Upper lobe of right lung (tissue), 1 donor: ENCODE measurements at regions not wholly inside any gene's neighbourhood (a gene's known extent, or its start where the extent isn't known, plus 50 kb on each side); places are given as distances from the start of the nearest gene placed in this dataset.
"Not testable (repeated sequence)": the region's sequence is repeated elsewhere in the genome, so short reads cannot be mapped to it uniquely, and the experiment has no call there.

Experiments
- ATAC-seq: fragments of 200-7000 bp; cut with Tn5 transposase; one replicate; pipeline ENCODE4 v1.9.1; 2020; ENCODE audit warnings: mild to moderate bottlenecking, moderate library complexity
- DNase-seq: peaks from one replicate; pipeline ENCODE4 v3.0.0-alpha.2; 2020
- H3K27ac ChIP-seq: fragments of 200-600 bp; one replicate; pipeline ENCODE4 v1.8.0; 2022
- H3K27me3 ChIP-seq: fragments of 200-600 bp; one replicate; pipeline ENCODE4 v1.8.0; 2022; ENCODE audit warnings: mild to moderate bottlenecking
- H3K36me3 ChIP-seq: fragments of 200-600 bp; one replicate; pipeline ENCODE4 v1.8.0; 2022
- H3K4me1 ChIP-seq: fragments of 200-600 bp; one replicate; pipeline ENCODE4 v1.8.0; 2022
- H3K4me3 ChIP-seq: fragments of 200-600 bp; one replicate; pipeline ENCODE4 v1.8.0; 2022; ENCODE audit warnings: mild to moderate bottlenecking
- H3K9me3 ChIP-seq: fragments of 200-600 bp; one replicate; pipeline ENCODE4 v1.8.0; 2022
- intact Hi-C: fragments of 100-400 bp; cut with DNase I; formaldehyde crosslinking; loops from one replicate; pipeline ENCODE4 v1.11.0; 2022
- TF ChIP-seq, protein P1 (sequence below): fragments of 200-600 bp; IDR thresholded peaks from one replicate; pipeline ENCODE4 v1.8.0; 2022; ENCODE audit warnings: antibody characterized with exemption
- donor health status: DM: no; HTN: yes; CAD: no; lungs with severe emphysema.

DNA sequence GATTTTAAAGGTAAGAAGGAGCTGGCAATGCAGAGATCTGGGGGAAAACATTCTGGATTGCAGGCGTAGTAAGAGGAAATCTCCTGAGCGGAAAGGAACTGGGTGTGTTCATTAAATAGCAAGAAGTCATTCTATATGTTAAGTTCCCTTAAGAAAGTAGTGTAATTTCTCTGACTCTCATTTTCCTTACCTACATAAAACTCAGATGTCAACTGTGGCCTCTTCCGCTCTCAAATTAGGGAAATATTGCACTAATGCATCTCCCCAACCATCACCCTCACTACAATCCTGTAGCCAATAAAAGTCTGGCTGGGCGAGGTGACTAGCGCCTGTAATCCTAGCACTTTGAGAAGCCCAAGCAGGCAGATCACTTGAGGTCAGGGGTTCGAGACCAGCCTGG lies 89.0 kb upstream of the CDC42EP3 start:
- intact Hi-C loops, result no loop called here
- H3K4me1 ChIP-seq, result peaks cover 4% of the 10 kb centered on the region
- H3K27ac ChIP-seq, result no peak overlapping the region
- no peak for DNase-seq
- no peak overlapping the region for H3K4me3 ChIP-seq
- no peaks in the 10 kb centered on the region for H3K36me3 ChIP-seq
- TF ChIP-seq, protein P1, sequence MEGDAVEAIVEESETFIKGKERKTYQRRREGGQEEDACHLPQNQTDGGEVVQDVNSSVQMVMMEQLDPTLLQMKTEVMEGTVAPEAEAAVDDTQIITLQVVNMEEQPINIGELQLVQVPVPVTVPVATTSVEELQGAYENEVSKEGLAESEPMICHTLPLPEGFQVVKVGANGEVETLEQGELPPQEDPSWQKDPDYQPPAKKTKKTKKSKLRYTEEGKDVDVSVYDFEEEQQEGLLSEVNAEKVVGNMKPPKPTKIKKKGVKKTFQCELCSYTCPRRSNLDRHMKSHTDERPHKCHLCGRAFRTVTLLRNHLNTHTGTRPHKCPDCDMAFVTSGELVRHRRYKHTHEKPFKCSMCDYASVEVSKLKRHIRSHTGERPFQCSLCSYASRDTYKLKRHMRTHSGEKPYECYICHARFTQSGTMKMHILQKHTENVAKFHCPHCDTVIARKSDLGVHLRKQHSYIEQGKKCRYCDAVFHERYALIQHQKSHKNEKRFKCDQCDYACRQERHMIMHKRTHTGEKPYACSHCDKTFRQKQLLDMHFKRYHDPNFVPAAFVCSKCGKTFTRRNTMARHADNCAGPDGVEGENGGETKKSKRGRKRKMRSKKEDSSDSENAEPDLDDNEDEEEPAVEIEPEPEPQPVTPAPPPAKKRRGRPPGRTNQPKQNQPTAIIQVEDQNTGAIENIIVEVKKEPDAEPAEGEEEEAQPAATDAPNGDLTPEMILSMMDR, result no peak
- no peak for ATAC-seq
- H3K27me3 ChIP-seq, result no peaks in the 10 kb centered on the region
- H3K9me3 ChIP-seq, result no peaks in the 10 kb centered on the region

DNA sequence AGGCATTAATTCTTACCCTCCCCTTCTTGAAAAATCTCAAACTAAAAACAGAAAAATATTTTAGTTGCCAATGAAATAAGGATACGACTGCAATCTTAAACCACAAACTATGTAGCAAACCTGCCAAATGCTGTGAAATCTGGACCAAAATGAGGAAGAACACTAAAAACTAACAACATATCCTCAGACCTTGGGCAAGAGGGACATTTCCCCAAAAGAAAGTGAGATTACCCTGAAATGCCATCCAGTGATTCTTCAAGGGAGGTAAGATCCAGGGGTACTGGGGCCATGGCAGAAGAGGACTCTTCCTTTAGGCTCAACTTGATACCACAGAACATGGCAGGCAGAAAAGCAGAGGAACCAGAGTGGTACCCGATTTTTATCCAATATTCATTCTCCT lies 90.8 kb upstream of the CDC42EP3 start:
- Histone ChIP-seq H3K4me1 (peaks cover 20% of the 10 kb centered on the region), H3K4me3 (peak overlapping the region; percentile 25)
- H3K27me3 ChIP-seq, DNase-seq, intact Hi-C loops, H3K27ac ChIP-seq, H3K9me3 ChIP-seq, H3K36me3 ChIP-seq: not testable (repeated sequence)
- ATAC-seq, result peak; percentile 58

DNA sequence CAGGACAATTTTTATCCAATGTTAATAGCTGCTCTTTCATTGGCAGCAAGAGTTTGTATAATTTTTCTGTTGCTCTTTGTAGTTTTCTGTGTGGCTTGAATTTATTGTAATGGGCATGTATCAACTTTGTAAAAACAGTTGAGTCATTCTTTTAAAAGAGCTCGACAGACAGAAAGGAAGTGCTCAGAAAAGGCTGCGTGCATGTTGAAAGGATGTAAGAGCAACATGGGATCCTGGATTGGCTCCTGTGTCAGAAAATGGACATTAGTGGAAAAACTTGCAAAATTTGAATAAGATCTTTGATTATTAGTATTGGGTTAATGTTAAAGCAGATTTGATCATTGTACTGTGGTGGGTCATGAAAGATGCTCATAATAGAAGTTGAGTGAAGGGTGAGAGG lies 93.3 kb upstream of the CDC42EP3 start:
- Histone ChIP-seq H3K4me1 (peaks cover 43% of the 10 kb centered on the region), H3K27ac (no peak overlapping the region), H3K27me3 (no peaks in the 10 kb centered on the region), H3K9me3 (no peaks in the 10 kb centered on the region), H3K36me3 (no peaks in the 10 kb centered on the region), H3K4me3 (no peak overlapping the region)
- intact Hi-C loops, result no loop called here
- ATAC-seq (no peak), DNase-seq (no peak)
- TF ChIP-seq, protein P1, result no peak

DNA sequence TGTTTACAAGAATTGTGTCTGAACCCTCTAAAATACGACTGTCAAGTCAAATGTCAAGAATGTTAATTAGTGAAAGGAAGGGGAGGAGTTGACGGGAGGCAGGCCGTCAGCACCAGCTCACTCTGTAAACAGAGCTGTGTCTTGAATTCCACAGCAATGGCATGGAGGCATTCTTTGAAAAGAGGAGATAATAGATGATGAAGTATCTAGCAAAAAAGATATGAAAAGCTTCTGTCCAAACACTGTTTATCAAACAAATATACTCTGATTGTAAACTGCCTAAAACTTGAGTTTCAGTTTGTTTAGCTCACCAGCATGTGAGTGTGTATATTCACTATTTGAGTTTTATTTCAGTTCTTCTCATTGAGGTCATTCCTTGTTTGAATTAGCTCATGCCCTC lies 94.7 kb upstream of the CDC42EP3 start:
- Histone ChIP-seq H3K9me3 (no peaks in the 10 kb centered on the region), H3K27ac (no peak overlapping the region), H3K4me3 (no peak overlapping the region), H3K4me1 (peaks cover 45% of the 10 kb centered on the region), H3K27me3 (no peaks in the 10 kb centered on the region), H3K36me3 (no peaks in the 10 kb centered on the region)
- TF ChIP-seq, protein P1, result no peak
- intact Hi-C loops, result no loop called here
- ATAC-seq, result no peak
- DNase-seq, result no peak

DNA sequence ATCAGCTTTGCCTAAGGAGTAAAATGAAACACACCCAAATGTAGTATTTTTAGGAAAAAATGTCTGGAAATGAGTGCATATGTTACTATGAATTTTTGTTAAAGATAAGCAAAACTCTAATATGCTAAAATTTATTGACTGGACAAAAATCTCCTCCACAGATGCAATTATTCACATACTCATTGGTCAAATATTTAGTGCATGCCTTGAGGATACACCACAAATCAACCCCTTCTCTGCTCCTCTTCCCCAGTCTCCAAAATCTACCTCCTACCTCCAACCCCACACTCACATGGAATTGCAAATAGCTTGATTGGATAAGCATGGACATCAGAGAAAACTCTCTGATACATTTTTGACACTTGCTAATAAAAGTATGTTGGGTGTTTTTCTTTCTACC lies 95.6 kb upstream of the CDC42EP3 start:
- ATAC-seq (no peak), DNase-seq (no peak)
- intact Hi-C loops, result no loop called here
- no peaks in the 10 kb centered on the region for H3K27me3 ChIP-seq
- no peaks in the 10 kb centered on the region for H3K36me3 ChIP-seq
- TF ChIP-seq, protein P1, result no peak
- no peaks in the 10 kb centered on the region for H3K9me3 ChIP-seq
- peaks cover 45% of the 10 kb centered on the region for H3K4me1 ChIP-seq
- H3K27ac ChIP-seq, result peak overlapping the region; percentile 73
- H3K4me3 ChIP-seq, result no peak overlapping the region

DNA sequence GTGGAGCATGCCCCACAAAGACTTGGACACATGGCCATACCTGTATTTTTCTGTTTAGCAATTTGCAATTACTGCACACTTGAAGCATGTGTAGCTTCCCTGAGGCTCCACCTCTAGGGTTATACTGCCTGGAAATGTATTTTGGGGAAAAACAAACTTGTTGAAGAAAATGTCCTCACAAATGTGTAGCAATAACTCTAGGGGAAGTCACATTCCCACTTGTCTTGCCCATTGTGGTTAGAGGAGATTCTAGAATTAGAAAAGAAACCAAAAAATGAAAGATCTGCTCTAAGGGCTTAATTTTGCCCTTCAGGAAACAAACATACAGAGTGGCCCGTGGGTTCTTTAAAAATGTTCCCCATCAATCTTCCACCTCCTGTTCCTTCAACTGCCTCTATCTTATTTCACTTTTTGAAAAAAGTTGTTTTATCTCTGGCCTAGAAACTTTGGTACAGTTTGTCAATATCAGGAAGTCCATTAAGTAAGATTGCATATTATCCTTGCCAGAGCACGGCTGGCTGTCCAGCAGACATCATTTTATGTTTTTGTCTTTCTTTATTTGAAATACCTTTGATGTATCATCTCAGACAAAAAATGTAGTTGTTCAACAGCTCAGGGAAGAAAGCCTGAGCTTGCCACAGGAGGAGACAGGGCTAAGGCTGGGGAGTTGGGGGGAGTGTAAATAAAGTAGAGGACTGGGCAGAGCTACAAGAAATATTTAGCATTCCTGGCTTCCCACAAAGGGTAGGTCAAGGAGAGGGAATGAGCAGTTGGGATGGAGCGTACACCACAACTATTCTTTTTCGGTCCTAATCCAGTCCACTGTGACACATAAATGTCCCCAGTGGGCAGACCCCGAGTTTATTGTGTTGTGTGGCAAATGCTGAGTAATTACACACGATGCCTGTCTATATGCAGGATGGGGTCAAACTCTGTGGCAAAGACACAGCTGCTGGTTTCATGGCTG lies 96.8 kb upstream of the CDC42EP3 start:
- Histone ChIP-seq H3K27me3 (no peaks in the 10 kb centered on the region), H3K36me3 (no peaks in the 10 kb centered on the region), H3K4me1 (peaks cover 41% of the 10 kb centered on the region), H3K9me3 (no peaks in the 10 kb centered on the region), H3K27ac (peak overlapping the region; percentile 73), H3K4me3 (no peak overlapping the region)
- TF ChIP-seq, protein P1, result no peak
- intact Hi-C loops, result no loop called here
- DNase-seq (no peak), ATAC-seq (peak; percentile 96)
